NCI-H1105 (cell line): ENCODE measurements at regions not wholly inside any gene's neighbourhood (a gene's known extent, or its start where the extent isn't known, plus 50 kb on each side); places are given as distances from the start of the nearest gene placed in this dataset.
"Not testable (repeated sequence)": the region's sequence is repeated elsewhere in the genome, so short reads cannot be mapped to it uniquely, and the experiment has no call there.

Experiments
- DNase-seq: peaks from one replicate; lab custom pipeline; 2025; lab: John Stamatoyannopoulos, UW

- no peak for DNase-seq
These were observed 373.0 kb downstream of the CCSER2 start for GRCh38 chr10:84701370-84701720.

GRCh38 chr10:84704101-84704500 lies 375.7 kb downstream of the CCSER2 start:
- no peak for DNase-seq

- DNase-seq, result no peak
These were observed 378.0 kb downstream of the CCSER2 start for GRCh38 chr10:84706431-84706830.

GRCh38 chr10:84706875-84707274 lies 378.5 kb downstream of the CCSER2 start:
- no peak for DNase-seq

GRCh38 chr10:84715911-84716310 lies 387.5 kb downstream of the CCSER2 start:
- no peak for DNase-seq

GRCh38 chr10:84718877-84719616 lies 390.7 kb downstream of the CCSER2 start:
- no peak for DNase-seq

GRCh38 chr10:84719687-84720086 lies 391.3 kb downstream of the CCSER2 start:
- no peak for DNase-seq

- DNase-seq, result no peak
These were observed 399.0 kb downstream of the CCSER2 start for GRCh38 chr10:84727398-84727797.

- DNase-seq, result not testable (repeated sequence)
These were observed 410.7 kb downstream of the CCSER2 start for GRCh38 chr10:84739126-84739525.

- DNase-seq, result no peak
These were observed 411.3 kb downstream of the CCSER2 start for GRCh38 chr10:84739641-84740040.

GRCh38 chr10:84743483-84743882 lies 415.1 kb downstream of the CCSER2 start:
- no peak for DNase-seq

GRCh38 chr10:84755311-84755710 lies 426.9 kb downstream of the CCSER2 start:
- no peak for DNase-seq

- not testable (repeated sequence) for DNase-seq
These were observed 428.3 kb downstream of the CCSER2 start for GRCh38 chr10:84756653-84757052.

- DNase-seq, result peak; percentile 22
These were observed 433.7 kb downstream of the CCSER2 start for GRCh38 chr10:84761994-84762614.

GRCh38 chr10:84762754-84763394 lies 434.5 kb downstream of the CCSER2 start:
- no peak for DNase-seq

GRCh38 chr10:84763965-84764364 lies 435.6 kb downstream of the CCSER2 start:
- no peak for DNase-seq

GRCh38 chr10:84765086-84765485 lies 436.7 kb downstream of the CCSER2 start:
- no peak for DNase-seq

GRCh38 chr10:84765656-84766055 lies 437.3 kb downstream of the CCSER2 start:
- DNase-seq, result no peak

- no peak for DNase-seq
These were observed 438.5 kb downstream of the CCSER2 start for GRCh38 chr10:84766923-84767322.

GRCh38 chr10:84768132-84768531 lies 439.7 kb downstream of the CCSER2 start:
- DNase-seq, result no peak

GRCh38 chr10:84770824-84771223 lies 442.4 kb downstream of the CCSER2 start:
- DNase-seq, result no peak

- DNase-seq, result no peak
These were observed 455.0 kb downstream of the CCSER2 start for GRCh38 chr10:84783386-84783785.

- no peak for DNase-seq
These were observed 455.5 kb downstream of the CCSER2 start for GRCh38 chr10:84783909-84784308.
